ENCODE measurements at regions not wholly inside any gene's neighbourhood (a gene's known extent, or its start where the extent isn't known, plus 50 kb on each side); places are given as distances from the start of the nearest gene placed in this dataset.

DNA sequence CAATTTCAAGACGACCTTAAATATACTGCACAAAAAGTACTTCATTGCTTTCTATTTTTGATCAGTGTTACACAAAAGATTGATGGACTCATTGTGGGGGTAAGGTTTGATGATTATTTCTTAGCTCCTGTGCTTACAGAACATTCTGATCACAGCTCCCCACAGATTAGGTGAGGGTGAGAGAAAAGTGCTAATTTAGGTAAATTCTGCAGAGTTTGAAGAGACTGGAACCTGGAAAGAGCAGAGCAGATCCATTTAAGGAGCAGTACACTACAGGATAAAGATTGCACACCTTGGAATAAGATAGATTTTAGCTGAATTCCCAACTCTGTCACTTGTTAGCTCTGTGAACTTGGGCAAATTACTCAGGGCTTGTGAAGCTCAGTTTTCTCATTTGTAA, 291.9 kb upstream of the CDH7 start:
- H3K27ac ChIP-seq, result no peak overlapping the region
- TF ChIP-seq ZFX (IDR thresholded peaks at IDR 0.05; ENCODE audit: borderline replicate concordance), result no peak
- TF ChIP-seq, protein P1, sequence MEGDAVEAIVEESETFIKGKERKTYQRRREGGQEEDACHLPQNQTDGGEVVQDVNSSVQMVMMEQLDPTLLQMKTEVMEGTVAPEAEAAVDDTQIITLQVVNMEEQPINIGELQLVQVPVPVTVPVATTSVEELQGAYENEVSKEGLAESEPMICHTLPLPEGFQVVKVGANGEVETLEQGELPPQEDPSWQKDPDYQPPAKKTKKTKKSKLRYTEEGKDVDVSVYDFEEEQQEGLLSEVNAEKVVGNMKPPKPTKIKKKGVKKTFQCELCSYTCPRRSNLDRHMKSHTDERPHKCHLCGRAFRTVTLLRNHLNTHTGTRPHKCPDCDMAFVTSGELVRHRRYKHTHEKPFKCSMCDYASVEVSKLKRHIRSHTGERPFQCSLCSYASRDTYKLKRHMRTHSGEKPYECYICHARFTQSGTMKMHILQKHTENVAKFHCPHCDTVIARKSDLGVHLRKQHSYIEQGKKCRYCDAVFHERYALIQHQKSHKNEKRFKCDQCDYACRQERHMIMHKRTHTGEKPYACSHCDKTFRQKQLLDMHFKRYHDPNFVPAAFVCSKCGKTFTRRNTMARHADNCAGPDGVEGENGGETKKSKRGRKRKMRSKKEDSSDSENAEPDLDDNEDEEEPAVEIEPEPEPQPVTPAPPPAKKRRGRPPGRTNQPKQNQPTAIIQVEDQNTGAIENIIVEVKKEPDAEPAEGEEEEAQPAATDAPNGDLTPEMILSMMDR (IDR thresholded peaks at IDR 0.05), result no peak

DNA sequence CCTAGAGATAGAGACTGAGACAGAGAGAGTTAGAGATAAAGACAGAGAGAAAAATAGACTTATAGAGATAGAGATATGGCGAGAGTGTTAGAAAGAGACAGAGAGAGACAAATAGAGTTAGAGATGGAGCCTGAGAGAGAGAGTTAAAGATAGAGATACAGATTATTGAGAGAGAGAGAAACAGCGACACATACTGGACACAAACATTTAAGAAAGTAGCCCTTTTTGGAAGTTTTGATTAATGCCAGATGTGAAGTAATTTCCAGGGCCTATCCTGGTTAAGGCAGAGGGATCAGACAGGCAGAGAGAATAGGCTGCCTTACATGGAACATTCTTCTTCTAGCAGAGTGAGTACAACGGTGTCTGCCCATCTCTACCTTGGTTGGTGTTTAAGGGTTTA, 311.6 kb upstream of the CDH7 start:
- H3K27ac ChIP-seq, result no peak overlapping the region
- TF ChIP-seq, protein P1 (IDR thresholded peaks at IDR 0.05), result 0 out of 2 replicates have a peak, but pooled peaks have one; percentile 15
- no peak for TF ChIP-seq ZFX (IDR thresholded peaks at IDR 0.05; ENCODE audit: borderline replicate concordance)

DNA sequence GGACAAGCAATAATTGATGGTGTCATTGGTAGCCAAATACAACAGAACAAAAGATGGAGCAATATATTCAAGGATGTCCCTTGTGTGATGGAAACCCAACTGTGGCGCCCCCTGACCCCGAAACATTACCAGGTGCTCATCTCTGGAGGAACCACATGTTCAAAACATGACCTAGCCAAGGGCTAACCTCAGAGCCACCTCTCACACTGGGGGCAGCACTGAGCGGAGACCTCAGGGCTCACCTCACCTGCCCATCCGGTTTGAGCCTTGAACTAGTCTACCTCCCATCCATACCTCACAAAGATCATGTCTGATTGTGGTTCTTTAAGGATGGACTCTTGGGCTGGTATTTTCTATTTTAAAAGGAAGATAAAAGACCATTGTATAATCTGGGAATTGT, 314.4 kb upstream of the CDH7 start:
- no peak for TF ChIP-seq ZFX (IDR thresholded peaks at IDR 0.05; ENCODE audit: borderline replicate concordance)
- TF ChIP-seq, protein P1 (IDR thresholded peaks at IDR 0.05), result peak; percentile 18
- no peak overlapping the region for H3K27ac ChIP-seq

DNA sequence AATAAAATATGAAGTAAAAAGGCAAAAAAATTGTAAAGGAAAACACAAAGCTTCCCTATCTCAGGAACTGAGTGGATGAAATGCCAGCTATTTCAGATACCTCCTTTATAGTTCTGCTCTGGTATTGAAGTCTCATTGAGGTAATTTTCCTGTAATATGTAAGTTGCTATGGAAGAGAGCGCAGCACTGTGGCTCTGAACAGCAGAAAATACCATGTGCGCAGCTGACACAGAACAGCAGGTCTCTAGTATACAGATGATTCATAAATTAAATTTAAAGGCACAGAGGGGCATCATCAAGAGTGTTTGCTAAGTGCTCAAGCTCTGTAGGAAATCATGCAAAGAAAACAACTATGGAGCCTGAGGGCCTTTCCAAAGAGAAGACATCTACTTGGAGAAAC, 315.3 kb upstream of the CDH7 start:
- no peak overlapping the region for H3K27ac ChIP-seq
- no peak for TF ChIP-seq ZFX (IDR thresholded peaks at IDR 0.05; ENCODE audit: borderline replicate concordance)
- TF ChIP-seq, protein P1 (IDR thresholded peaks at IDR 0.05), result no peak

DNA sequence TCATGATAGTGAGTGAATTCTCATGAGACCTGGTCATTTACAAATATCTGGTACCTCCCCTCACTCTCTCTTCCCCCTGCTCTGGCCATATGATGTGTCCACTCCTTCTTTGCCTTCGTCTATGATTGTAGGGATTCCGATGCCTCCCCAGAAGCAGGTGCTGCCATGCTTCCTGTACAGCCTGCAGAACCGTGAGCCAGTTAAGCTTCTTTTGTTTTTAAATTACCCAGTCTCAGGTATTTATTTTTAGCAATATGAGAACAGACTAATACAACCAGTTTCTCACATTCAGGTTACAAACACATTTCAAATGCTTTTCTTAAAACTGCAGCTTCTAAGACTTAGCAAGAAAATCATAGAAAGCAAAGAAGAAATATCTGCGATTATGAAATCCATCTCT, 321.2 kb upstream of the CDH7 start:
- H3K27ac ChIP-seq, result no peak overlapping the region
- no peak for TF ChIP-seq ZFX (IDR thresholded peaks at IDR 0.05; ENCODE audit: borderline replicate concordance)
- TF ChIP-seq, protein P1 (IDR thresholded peaks at IDR 0.05), result no peak

DNA sequence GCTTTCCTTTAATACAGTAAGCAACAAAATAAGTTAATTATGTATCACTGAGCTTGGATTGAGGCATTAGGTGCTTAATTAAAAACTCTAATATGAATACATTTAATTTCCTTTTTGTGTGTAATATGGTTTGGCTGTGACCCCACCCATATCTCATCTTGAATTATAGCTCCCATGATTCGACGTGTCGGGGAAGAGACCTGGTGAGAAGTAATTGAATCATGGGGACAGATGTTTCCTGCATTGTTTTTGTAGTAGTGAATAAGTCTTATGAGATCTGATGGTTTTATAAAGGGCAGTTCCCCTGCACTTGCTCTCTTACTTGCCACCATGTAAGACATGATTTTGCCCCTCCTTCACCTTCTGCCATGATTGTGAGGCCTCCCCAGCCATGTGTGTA, 325.4 kb upstream of the CDH7 start:
- TF ChIP-seq ZFX (IDR thresholded peaks at IDR 0.05; ENCODE audit: borderline replicate concordance), result no peak
- TF ChIP-seq, protein P1 (IDR thresholded peaks at IDR 0.05), result no peak
- H3K27ac ChIP-seq, result no peak overlapping the region

DNA sequence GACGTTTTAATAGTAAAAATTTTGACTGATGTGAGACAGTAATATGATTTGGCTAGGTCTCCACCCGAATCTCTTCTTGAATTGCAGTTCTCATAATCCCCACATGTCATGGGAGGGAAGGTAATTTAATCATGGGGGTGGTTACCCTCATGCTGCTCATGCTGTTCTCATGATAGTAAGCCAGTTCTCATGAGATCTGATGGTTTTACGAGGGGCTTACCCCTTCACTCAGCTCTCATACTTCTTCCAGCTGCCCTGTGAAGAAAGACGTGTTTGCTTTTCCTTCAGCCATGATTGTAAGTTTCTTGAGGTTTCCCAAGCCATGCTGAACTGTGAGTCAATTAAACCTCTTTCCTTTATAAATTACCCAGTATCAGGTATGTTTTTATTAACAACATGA, 327.0 kb upstream of the CDH7 start:
- TF ChIP-seq, protein P1 (IDR thresholded peaks at IDR 0.05), result no peak
- no peak for TF ChIP-seq ZFX (IDR thresholded peaks at IDR 0.05; ENCODE audit: borderline replicate concordance)

More for the DNA sequence above, 327.0 kb upstream of the CDH7 start:
- H3K27ac ChIP-seq, result no peak overlapping the region

Measured in 22Rv1 (cell line).